BE2C (cell line): ENCODE measurements at regions not wholly inside any gene's neighbourhood (a gene's known extent, or its start where the extent isn't known, plus 50 kb on each side); places are given as distances from the start of the nearest gene placed in this dataset.

ENCODE experiments used
- DNase-seq: peaks from one replicate; pipeline ENCODE4 v3.0.0-alpha.2; 2020
- H3K27me3 ChIP-seq: fragments of 250-450 bp; sonication (Bioruptor Pico); 2 replicates; pipeline ENCODE4 v1.5.1; 2020; ENCODE audit warnings: mild to moderate bottlenecking
- H3K36me3 ChIP-seq: fragments of 250-450 bp; sonication (Bioruptor Pico); 2 replicates; pipeline ENCODE4 v1.5.1; 2020; ENCODE audit warnings: mild to moderate bottlenecking
- H3K4me1 ChIP-seq: fragments of 250-450 bp; sonication (Bioruptor Pico); 2 replicates; pipeline ENCODE4 v1.5.1; 2020
- H3K4me3 ChIP-seq: 2 replicates; pipeline ENCODE4 v1.5.1; 2011; ENCODE audit warnings: low read depth, low read length
- H3K9me3 ChIP-seq: fragments of 250-450 bp; sonication (Bioruptor Pico); 2 replicates; pipeline ENCODE4 v1.5.1; 2020
- TF ChIP-seq, protein P1 (sequence below): IDR thresholded peaks from 2 replicates; pipeline ENCODE4 v1.5.1; 2012; ENCODE audit warnings: mild to moderate bottlenecking, low read depth, low read length

DNA sequence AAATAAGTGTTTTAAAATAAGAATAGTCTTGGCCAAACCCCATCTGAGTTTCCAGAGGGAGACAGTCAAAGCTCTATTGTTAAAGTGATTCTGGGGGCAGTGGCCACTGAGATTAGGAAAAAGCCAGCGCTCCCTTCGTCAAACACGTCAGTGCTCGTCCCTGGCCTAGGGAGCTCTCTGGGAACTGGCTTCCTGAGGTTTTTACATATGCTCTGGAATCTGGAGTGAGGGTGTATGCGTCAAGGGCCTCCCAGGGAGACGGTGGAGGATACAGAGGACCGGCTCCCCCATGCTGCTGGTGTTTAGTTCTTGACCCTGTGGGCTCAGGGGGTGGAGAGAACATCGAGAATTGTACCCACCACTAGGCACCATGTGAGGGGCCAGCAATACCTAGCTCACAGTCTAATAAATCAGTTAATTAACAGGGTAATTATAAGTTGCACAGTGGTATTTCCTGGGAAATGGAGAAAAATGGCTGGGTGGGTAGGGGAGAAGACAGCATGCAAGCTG is 87.0 kb downstream of the SLC25A47 start:
- no peak overlapping the region for H3K4me3 ChIP-seq
- no peak for DNase-seq
- TF ChIP-seq, protein P1, sequence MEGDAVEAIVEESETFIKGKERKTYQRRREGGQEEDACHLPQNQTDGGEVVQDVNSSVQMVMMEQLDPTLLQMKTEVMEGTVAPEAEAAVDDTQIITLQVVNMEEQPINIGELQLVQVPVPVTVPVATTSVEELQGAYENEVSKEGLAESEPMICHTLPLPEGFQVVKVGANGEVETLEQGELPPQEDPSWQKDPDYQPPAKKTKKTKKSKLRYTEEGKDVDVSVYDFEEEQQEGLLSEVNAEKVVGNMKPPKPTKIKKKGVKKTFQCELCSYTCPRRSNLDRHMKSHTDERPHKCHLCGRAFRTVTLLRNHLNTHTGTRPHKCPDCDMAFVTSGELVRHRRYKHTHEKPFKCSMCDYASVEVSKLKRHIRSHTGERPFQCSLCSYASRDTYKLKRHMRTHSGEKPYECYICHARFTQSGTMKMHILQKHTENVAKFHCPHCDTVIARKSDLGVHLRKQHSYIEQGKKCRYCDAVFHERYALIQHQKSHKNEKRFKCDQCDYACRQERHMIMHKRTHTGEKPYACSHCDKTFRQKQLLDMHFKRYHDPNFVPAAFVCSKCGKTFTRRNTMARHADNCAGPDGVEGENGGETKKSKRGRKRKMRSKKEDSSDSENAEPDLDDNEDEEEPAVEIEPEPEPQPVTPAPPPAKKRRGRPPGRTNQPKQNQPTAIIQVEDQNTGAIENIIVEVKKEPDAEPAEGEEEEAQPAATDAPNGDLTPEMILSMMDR, result no peak
- H3K36me3 ChIP-seq, result no peaks in the 10 kb centered on the region
- H3K4me1 ChIP-seq, result peaks cover 35% of the 10 kb centered on the region
- H3K9me3 ChIP-seq, result no peaks in the 10 kb centered on the region
- H3K27me3 ChIP-seq, result no peaks in the 10 kb centered on the region

DNA sequence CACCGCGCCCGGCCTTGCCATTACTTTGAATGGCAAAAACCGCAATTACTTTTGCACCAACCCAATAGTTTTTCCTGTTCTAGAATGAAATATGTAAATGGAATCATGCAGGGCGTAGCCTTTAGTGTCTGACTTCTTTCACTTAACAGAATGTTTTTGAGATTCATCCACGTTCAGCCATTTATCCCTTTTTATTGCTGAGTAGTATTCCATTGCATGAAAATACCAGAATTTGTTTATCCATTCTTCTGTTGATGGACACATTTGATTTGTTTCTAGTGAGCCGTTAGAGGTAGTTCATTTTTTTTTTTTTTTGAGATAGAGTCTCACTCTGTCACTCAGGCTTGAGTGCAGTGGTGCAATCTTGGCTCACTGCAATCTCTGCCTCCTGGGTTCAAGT is 90.6 kb downstream of the SLC25A47 start:
- H3K27me3 ChIP-seq, result no peaks in the 10 kb centered on the region
- no peaks in the 10 kb centered on the region for H3K36me3 ChIP-seq
- H3K9me3 ChIP-seq, result no peaks in the 10 kb centered on the region
- no peak for DNase-seq
- no peak overlapping the region for H3K4me3 ChIP-seq
- TF ChIP-seq, protein P1, result no peak
- peaks cover 22% of the 10 kb centered on the region for H3K4me1 ChIP-seq

DNA sequence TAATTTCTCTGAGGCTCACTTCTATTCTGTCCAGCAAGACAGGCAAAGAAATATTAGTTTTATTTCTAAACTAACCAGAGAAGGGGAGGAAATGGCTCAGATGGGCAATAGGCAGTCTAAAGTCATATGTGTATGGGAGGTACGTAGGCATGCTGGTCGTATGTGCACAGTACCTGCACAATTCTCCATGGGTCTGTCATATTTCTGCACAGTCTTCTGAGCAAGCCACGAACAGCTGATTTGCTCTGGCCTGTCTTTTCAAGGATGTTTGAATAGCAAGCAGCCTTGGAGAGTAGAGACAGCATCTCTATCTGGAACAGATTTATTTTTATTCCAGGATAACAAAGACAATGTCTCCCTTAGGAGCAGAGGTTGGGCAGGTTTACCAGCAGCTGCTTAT is 92.1 kb downstream of the SLC25A47 start:
- H3K36me3 ChIP-seq, result no peaks in the 10 kb centered on the region
- TF ChIP-seq, protein P1, result no peak
- no peaks in the 10 kb centered on the region for H3K9me3 ChIP-seq
- H3K4me3 ChIP-seq, result no peak overlapping the region
- peaks cover 24% of the 10 kb centered on the region for H3K4me1 ChIP-seq
- H3K27me3 ChIP-seq, result no peaks in the 10 kb centered on the region
- no peak for DNase-seq

DNA sequence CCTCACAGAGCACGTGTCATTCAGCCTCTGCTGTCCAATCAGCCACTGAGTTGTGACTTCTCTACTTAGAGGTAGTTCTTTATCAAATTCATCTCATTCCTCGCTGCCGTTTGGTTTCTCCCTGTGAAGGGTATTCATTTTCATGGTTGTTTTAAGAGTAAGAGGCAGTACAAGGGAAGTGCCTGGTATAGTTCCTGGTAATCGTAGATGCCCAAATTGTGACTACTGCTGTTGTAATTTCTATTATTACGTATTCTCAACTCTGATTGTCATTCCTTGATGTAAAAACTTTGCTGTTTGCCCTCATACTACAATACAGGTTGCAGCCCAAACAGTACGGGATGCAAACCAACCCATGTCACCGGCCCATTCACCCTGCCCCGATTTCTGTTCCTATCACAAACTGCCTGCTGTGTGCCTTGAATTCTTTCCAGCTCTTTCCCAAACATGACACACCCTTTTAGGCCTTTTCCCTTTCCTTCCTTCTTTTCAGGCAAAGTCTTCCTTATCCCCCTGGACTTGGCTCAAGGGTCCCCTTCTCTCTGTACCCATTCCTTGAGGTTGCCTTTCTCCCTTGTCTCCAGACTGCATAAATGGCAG is 93.0 kb downstream of the SLC25A47 start:
- Histone ChIP-seq H3K4me3 (no peak overlapping the region), H3K36me3 (no peaks in the 10 kb centered on the region), H3K27me3 (no peaks in the 10 kb centered on the region), H3K9me3 (no peaks in the 10 kb centered on the region), H3K4me1 (peaks cover 24% of the 10 kb centered on the region)
- TF ChIP-seq, protein P1, result no peak
- no peak for DNase-seq

DNA sequence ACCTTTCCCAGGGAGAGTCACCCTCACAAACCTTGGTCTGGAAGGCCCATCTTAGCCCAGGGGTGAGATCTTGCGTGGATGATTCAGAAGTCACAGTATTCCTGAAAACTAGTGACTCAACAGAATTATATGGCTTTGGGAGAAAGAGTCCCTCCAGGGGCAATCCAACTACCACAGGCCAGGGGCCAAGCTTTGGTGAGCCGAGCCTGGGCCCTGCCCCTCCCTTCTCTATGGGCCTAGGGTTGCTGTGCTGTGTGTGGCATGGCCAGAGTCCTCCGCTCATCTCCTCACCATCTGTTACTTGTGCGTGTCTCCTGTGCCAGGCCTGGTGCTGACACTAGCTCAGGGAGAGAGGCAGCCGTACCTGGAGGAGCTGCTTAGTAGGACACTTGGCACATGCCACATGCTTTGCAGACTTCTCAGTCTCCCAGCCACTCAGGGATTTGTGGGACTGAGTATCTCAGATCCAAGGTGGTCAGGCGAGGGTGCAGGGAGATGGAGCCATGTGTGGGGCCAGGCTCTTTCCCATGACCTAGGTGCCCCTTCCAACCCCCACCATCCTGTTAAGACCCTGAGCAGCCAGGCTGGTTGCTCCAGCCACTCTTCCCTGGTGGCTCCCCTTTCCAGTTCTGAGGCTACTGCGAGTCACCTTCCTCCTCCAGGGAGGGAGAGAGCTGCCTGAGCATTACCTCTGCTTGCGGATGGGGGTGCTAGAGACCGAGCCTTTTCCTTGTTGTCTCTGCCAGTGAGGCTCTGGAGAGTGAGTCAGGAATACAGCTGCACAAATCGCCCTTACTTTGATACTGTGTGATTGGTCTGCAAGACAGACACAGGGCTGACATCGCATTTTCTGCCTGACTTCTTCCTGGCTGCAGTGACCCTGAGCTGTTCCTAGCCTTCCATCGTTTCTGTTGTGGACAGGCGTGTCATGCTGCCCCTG is 94.1 kb downstream of the SLC25A47 start:
- TF ChIP-seq, protein P1, result peak; percentile 91
- H3K27me3 ChIP-seq, result no peaks in the 10 kb centered on the region
- peak; percentile 92 for DNase-seq

DNA sequence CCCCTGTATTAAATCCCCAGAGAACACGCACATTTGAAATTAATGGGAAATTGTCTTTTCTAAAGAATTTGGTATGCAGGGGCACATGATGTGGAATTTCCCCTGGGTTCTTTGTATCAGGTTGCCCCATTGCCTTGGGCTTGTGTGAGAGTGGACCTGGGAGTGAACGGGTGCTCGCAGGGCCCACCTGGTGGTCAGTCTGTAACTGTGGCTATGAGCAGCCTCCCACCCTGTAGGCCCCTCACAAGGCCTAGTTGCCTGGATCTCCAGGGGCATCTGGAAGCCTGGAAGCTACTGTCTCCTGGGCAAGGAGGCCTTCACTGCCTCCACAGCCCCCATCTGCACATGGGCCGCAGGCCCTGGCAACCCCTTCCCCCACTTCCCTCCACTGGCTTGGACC is 96.7 kb downstream of the SLC25A47 start:
- peaks cover 60% of the 10 kb centered on the region for H3K4me1 ChIP-seq
- peak; percentile 61 for DNase-seq
- H3K9me3 ChIP-seq, result no peaks in the 10 kb centered on the region
- no peak overlapping the region for H3K4me3 ChIP-seq
- no peaks in the 10 kb centered on the region for H3K27me3 ChIP-seq
- TF ChIP-seq, protein P1, result peak; percentile 69
- no peaks in the 10 kb centered on the region for H3K36me3 ChIP-seq

More for the DNA sequence above, 94.1 kb downstream of the SLC25A47 start:
- Histone ChIP-seq H3K4me3 (no peak overlapping the region), H3K9me3 (no peaks in the 10 kb centered on the region), H3K36me3 (no peaks in the 10 kb centered on the region), H3K4me1 (peaks cover 33% of the 10 kb centered on the region)
